Liver (tissue), 8 donors: ENCODE measurements at regions not wholly inside any gene's neighbourhood (a gene's known extent, or its start where the extent isn't known, plus 50 kb on each side); places are given as distances from the start of the nearest gene placed in this dataset.

Source experiments
- DNase-seq: peaks from one replicate; pipeline ENCODE4 v3.0.0-alpha.2; 2017; ENCODE audit warnings: low spot score
- H3K27ac ChIP-seq, 2 donors: one replicate each; pipeline ENCODE4 v1.7.0; 2013; ENCODE audit warnings: inconsistent platforms in 2 of 2, low read length in 2 of 2, control low read depth in 1 of 2, low read depth in 1 of 2, mild to moderate bottlenecking in 1 of 2
- H3K27me3 ChIP-seq, 4 donors: one replicate each; pipeline versions ENCODE4 v1.6.1 to v1.7.0; 2013; ENCODE audit warnings: low read length in 3 of 4, inconsistent platforms in 1 of 4, mild to moderate bottlenecking in 1 of 4, moderate library complexity in 1 of 4; ENCODE audit not compliant: control insufficient read depth in 4 of 4, insufficient read depth in 4 of 4
- H3K36me3 ChIP-seq, 4 donors: one replicate each; pipeline versions ENCODE4 v1.6.1 to v1.7.0; 2013; ENCODE audit warnings: low read length in 3 of 4, mild to moderate bottlenecking in 3 of 4, low read depth in 1 of 4, moderate library complexity in 1 of 4; ENCODE audit not compliant: control insufficient read depth in 4 of 4, insufficient read depth in 3 of 4
- H3K4me1 ChIP-seq, 4 donors: one replicate each; pipeline versions ENCODE4 v1.6.1 to v1.7.0; 2013; ENCODE audit warnings: low read length in 3 of 4, mild to moderate bottlenecking in 3 of 4, moderate library complexity in 1 of 4; ENCODE audit not compliant: control insufficient read depth in 4 of 4, insufficient read depth in 4 of 4
- H3K4me3 ChIP-seq, 3 donors: one replicate each; pipeline versions ENCODE4 v1.6.1 to v1.7.0; 2013; ENCODE audit warnings: low read length in 3 of 3, control low read depth in 1 of 3, low read depth in 1 of 3, mild to moderate bottlenecking in 1 of 3
- H3K9ac ChIP-seq, 2 donors: one replicate each; pipeline ENCODE4 v1.7.0; 2013; ENCODE audit warnings: low read length in 2 of 2, mild to moderate bottlenecking in 2 of 2, moderate library complexity in 2 of 2, control low read depth in 1 of 2, low read depth in 1 of 2
- H3K9me3 ChIP-seq, 4 donors: one replicate each; pipeline versions ENCODE4 v1.6.1 to v1.7.0; 2013; ENCODE audit warnings: low read length in 3 of 4; ENCODE audit not compliant: control insufficient read depth in 4 of 4
- EGR1 ChIP-seq, 2 donors: IDR thresholded peaks; 2 replicates each; pipeline ENCODE4 v1.6.1; 2016 to 2018; ENCODE audit warnings: antibody characterized with exemption in 2 of 2, low read depth in 2 of 2
- FOXA1 ChIP-seq: IDR thresholded peaks from 2 replicates; pipeline ENCODE4 v1.6.1; 2016; ENCODE audit warnings: antibody characterized with exemption
- FOXA2 ChIP-seq: IDR thresholded peaks from 2 replicates; pipeline ENCODE4 v1.6.1; 2016; ENCODE audit warnings: antibody characterized with exemption
- GABPA ChIP-seq, 2 donors: IDR thresholded peaks in 1 of 2; conservative IDR thresholded peaks in 1 of 2; 2 replicates each; pipeline ENCODE4 v1.6.1; 2016; ENCODE audit warnings: antibody characterized with exemption in 2 of 2, mild to moderate bottlenecking in 1 of 2, moderate library complexity in 1 of 2
- HNF4A ChIP-seq, 2 donors: conservative IDR thresholded peaks; 2 replicates each; pipeline ENCODE4 v1.6.1; 2016; ENCODE audit warnings: antibody characterized with exemption in 2 of 2, mild to moderate bottlenecking in 2 of 2
- HNF4G ChIP-seq: IDR thresholded peaks from 2 replicates; pipeline ENCODE4 v1.6.1; 2016; ENCODE audit warnings: antibody characterized with exemption
- JUND ChIP-seq, 2 donors: IDR thresholded peaks; 2 replicates each; pipeline ENCODE4 v1.6.1; 2016; ENCODE audit warnings: antibody characterized with exemption in 2 of 2
- NR2F2 ChIP-seq: IDR thresholded peaks from 2 replicates; pipeline ENCODE4 v1.6.1; 2016; ENCODE audit warnings: antibody characterized with exemption
- RAD21 ChIP-seq, 2 donors: IDR thresholded peaks; 2 replicates each; pipeline ENCODE4 v1.6.1; 2016; ENCODE audit warnings: antibody characterized with exemption in 2 of 2, mild to moderate bottlenecking in 2 of 2
- RXRA ChIP-seq, 2 donors: IDR thresholded peaks; 2 replicates each; pipeline ENCODE4 v1.6.1; 2017 to 2018; ENCODE audit warnings: antibody characterized with exemption in 2 of 2, mild to moderate bottlenecking in 1 of 2
- SP1 ChIP-seq: IDR thresholded peaks from 2 replicates; pipeline ENCODE4 v1.6.1; 2018; ENCODE audit warnings: antibody characterized with exemption, mild to moderate bottlenecking
- TAF1 ChIP-seq: conservative IDR thresholded peaks from 2 replicates; pipeline ENCODE4 v1.6.1; 2016; ENCODE audit warnings: antibody characterized with exemption, mild to moderate bottlenecking
- YY1 ChIP-seq: IDR thresholded peaks from 2 replicates; pipeline ENCODE4 v1.6.1; 2016; ENCODE audit warnings: antibody characterized with exemption, mild to moderate bottlenecking
- WGBS: extraction: QIAGEN DNeasy Blood & Tissue Kit; methylation state at CpG from one replicate; pipeline ENCODE4 v1.1.7; 2013; 5-methylcytosine and 5-hydroxymethylcytosine counted together
- TF ChIP-seq, protein P1 (sequence below): IDR thresholded peaks from 2 replicates; pipeline ENCODE4 v1.6.1; 2016; ENCODE audit warnings: antibody characterized with exemption, mild to moderate bottlenecking
- TF ChIP-seq, protein P2 (sequence below): IDR thresholded peaks from 2 replicates; pipeline ENCODE4 v1.6.1; 2016; ENCODE audit warnings: antibody characterized with exemption
- TF ChIP-seq, protein P3 (sequence below): IDR thresholded peaks from 2 replicates; pipeline ENCODE4 v1.6.1; 2016; ENCODE audit warnings: antibody characterized with exemption
- TF ChIP-seq, protein P4 (sequence below): IDR thresholded peaks from 2 replicates; pipeline ENCODE4 v1.6.1; 2016; ENCODE audit warnings: antibody characterized with exemption
- TF ChIP-seq, protein P5 (sequence below): fragments of 150-350 bp; IDR thresholded peaks from 2 replicates; pipeline ENCODE4 v1.5.1; 2017; ENCODE audit warnings: improper control_type of control experiment, low read depth, low read length; ENCODE audit not compliant: missing input control
- donor health status: healthy.
- donor health status: healthy.
- donor health status: healthy.
- donor health status: healthy.
- donor health status: healthy.

DNA sequence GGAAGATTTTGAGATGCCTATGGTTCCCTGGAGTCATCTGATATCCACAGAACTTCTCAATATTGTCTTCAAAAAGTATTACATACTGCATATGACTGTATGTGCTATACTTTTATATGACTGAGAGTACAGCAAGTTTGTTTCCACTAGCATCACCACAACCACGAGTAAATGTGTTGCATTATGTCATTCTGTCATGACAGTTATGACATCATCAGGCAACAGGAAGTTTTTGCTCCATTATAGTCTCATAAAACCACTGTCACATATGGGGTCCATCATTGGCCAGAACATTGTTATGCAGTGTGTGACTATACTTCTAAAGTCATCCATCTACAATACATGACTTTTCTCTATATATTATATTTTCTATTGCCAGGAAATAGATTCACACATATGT, 831.7 kb downstream of the SEMA5A start:
- Histone ChIP-seq H3K27me3 (no peaks in the 10 kb centered on the region), H3K4me1 (no peaks in the 10 kb centered on the region), H3K9me3 (no peaks in the 10 kb centered on the region), H3K9ac (no peak overlapping the region), H3K4me3 (no peak overlapping the region), H3K27ac (no peak overlapping the region), H3K36me3 (no peaks in the 10 kb centered on the region)
- TF ChIP-seq JUND (IDR thresholded peaks at IDR 0.05) (no peak), YY1 (no peak), TAF1 (no peak), FOXA2 (no peak), NR2F2 (no peak), RXRA (IDR thresholded peaks at IDR 0.05) (no peak), HNF4G (no peak), RAD21 (IDR thresholded peaks at IDR 0.05) (no peak), EGR1 (IDR thresholded peaks at IDR 0.05; ENCODE audit: low read depth in 2 of 2) (no peak), HNF4A (conservative IDR thresholded peaks at IDR 0.05) (no peak), GABPA (IDR thresholded peaks at IDR 0.05 in 1 of 2, conservative IDR thresholded peaks at IDR 0.05 in 1 of 2) (no peak), SP1 (no peak), FOXA1 (no peak)
- TF ChIP-seq, protein P1, sequence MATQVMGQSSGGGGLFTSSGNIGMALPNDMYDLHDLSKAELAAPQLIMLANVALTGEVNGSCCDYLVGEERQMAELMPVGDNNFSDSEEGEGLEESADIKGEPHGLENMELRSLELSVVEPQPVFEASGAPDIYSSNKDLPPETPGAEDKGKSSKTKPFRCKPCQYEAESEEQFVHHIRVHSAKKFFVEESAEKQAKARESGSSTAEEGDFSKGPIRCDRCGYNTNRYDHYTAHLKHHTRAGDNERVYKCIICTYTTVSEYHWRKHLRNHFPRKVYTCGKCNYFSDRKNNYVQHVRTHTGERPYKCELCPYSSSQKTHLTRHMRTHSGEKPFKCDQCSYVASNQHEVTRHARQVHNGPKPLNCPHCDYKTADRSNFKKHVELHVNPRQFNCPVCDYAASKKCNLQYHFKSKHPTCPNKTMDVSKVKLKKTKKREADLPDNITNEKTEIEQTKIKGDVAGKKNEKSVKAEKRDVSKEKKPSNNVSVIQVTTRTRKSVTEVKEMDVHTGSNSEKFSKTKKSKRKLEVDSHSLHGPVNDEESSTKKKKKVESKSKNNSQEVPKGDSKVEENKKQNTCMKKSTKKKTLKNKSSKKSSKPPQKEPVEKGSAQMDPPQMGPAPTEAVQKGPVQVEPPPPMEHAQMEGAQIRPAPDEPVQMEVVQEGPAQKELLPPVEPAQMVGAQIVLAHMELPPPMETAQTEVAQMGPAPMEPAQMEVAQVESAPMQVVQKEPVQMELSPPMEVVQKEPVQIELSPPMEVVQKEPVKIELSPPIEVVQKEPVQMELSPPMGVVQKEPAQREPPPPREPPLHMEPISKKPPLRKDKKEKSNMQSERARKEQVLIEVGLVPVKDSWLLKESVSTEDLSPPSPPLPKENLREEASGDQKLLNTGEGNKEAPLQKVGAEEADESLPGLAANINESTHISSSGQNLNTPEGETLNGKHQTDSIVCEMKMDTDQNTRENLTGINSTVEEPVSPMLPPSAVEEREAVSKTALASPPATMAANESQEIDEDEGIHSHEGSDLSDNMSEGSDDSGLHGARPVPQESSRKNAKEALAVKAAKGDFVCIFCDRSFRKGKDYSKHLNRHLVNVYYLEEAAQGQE, result no peak
- TF ChIP-seq, protein P2, sequence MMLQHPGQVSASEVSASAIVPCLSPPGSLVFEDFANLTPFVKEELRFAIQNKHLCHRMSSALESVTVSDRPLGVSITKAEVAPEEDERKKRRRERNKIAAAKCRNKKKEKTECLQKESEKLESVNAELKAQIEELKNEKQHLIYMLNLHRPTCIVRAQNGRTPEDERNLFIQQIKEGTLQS, result no peak
- TF ChIP-seq, protein P3, sequence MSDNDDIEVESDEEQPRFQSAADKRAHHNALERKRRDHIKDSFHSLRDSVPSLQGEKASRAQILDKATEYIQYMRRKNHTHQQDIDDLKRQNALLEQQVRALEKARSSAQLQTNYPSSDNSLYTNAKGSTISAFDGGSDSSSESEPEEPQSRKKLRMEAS, result no peak
- TF ChIP-seq, protein P4, sequence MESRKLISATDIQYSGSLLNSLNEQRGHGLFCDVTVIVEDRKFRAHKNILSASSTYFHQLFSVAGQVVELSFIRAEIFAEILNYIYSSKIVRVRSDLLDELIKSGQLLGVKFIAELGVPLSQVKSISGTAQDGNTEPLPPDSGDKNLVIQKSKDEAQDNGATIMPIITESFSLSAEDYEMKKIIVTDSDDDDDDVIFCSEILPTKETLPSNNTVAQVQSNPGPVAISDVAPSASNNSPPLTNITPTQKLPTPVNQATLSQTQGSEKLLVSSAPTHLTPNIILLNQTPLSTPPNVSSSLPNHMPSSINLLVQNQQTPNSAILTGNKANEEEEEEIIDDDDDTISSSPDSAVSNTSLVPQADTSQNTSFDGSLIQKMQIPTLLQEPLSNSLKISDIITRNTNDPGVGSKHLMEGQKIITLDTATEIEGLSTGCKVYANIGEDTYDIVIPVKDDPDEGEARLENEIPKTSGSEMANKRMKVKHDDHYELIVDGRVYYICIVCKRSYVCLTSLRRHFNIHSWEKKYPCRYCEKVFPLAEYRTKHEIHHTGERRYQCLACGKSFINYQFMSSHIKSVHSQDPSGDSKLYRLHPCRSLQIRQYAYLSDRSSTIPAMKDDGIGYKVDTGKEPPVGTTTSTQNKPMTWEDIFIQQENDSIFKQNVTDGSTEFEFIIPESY, result no peak
- TF ChIP-seq, protein P5, sequence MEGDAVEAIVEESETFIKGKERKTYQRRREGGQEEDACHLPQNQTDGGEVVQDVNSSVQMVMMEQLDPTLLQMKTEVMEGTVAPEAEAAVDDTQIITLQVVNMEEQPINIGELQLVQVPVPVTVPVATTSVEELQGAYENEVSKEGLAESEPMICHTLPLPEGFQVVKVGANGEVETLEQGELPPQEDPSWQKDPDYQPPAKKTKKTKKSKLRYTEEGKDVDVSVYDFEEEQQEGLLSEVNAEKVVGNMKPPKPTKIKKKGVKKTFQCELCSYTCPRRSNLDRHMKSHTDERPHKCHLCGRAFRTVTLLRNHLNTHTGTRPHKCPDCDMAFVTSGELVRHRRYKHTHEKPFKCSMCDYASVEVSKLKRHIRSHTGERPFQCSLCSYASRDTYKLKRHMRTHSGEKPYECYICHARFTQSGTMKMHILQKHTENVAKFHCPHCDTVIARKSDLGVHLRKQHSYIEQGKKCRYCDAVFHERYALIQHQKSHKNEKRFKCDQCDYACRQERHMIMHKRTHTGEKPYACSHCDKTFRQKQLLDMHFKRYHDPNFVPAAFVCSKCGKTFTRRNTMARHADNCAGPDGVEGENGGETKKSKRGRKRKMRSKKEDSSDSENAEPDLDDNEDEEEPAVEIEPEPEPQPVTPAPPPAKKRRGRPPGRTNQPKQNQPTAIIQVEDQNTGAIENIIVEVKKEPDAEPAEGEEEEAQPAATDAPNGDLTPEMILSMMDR, result no peak
- 29% methylated on average over 1 of the region's 1 CpG for WGBS
- DNase-seq, result no peak

DNA sequence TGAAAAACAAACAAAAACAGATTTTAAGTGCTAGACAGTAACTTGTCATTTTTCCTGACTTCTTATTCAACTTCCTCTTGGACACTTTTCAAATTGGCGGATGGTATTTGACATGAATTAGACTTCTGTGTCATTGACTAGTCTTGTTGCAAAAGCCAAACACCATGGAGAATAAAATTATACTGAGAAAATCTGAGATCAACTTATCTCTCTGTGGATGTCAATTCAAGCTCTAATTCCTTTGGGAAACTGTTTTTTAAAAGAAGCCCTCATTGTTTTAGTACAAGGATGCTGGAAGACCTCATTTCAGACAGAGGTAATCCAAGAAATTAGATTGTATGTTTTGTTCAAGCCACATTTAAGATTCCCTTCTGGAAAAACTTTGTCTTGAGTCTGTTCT, 831.0 kb downstream of the SEMA5A start:
- Histone ChIP-seq H3K9me3 (no peaks in the 10 kb centered on the region), H3K36me3 (no peaks in the 10 kb centered on the region), H3K4me3 (no peak overlapping the region), H3K27me3 (no peaks in the 10 kb centered on the region), H3K27ac (no peak overlapping the region), H3K9ac (no peak overlapping the region), H3K4me1 (no peaks in the 10 kb centered on the region)
- no peak for DNase-seq
- WGBS, result 64% methylated on average over 1 of the region's 1 CpG
- TF ChIP-seq SP1 (no peak), FOXA2 (no peak), HNF4G (no peak), GABPA (IDR thresholded peaks at IDR 0.05 in 1 of 2, conservative IDR thresholded peaks at IDR 0.05 in 1 of 2) (no peak), JUND (IDR thresholded peaks at IDR 0.05) (no peak), RAD21 (IDR thresholded peaks at IDR 0.05) (no peak)
- TF ChIP-seq, protein P5, result no peak
- TF ChIP-seq, protein P4, result no peak
